Mesodermal cell (in vitro differentiated cells): ENCODE measurements at regions not wholly inside any gene's neighbourhood (a gene's known extent, or its start where the extent isn't known, plus 50 kb on each side); places are given as distances from the start of the nearest gene placed in this dataset.
A peak's percentile ranks its signal among the peaks of the same experiment; 100 is the strongest.

Experiments
- H3K27ac ChIP-seq: 2 replicates; pipeline ENCODE4 v1.7.0; 2013; ENCODE audit warnings: mild to moderate bottlenecking, low read depth, low read length, moderate library complexity; ENCODE audit not compliant: severe bottlenecking
- H3K36me3 ChIP-seq: 2 replicates; pipeline ENCODE4 v1.7.1; 2013; ENCODE audit warnings: mild to moderate bottlenecking, low read length, moderate library complexity; ENCODE audit not compliant: control insufficient read depth, insufficient read depth
- H3K4me1 ChIP-seq: one replicate; pipeline ENCODE4 v1.7.1; 2013; ENCODE audit warnings: mild to moderate bottlenecking, low read length; ENCODE audit not compliant: insufficient read depth, control insufficient read depth, poor library complexity, severe bottlenecking
- H3K4me3 ChIP-seq: 2 replicates; pipeline ENCODE4 v1.7.0; 2013; ENCODE audit warnings: low read length, control low read depth, mild to moderate bottlenecking; ENCODE audit not compliant: insufficient read depth, poor library complexity, severe bottlenecking; ENCODE audit errors: extremely low read depth
- H3K9me3 ChIP-seq: 2 replicates; pipeline ENCODE4 v1.7.1; 2013; ENCODE audit warnings: mild to moderate bottlenecking, low read length, moderate library complexity; ENCODE audit not compliant: control insufficient read depth
- WGBS, 2 experiments: methylation state at CpG; one replicate each; pipeline ENCODE4 v1.1.5; 2013; ENCODE audit warnings: missing lambda C conversion rate in 2 of 2; ENCODE audit not compliant: insufficient coverage in 2 of 2; 5-methylcytosine and 5-hydroxymethylcytosine counted together

GRCh38 chr17:71412803-71413202 lies 708.0 kb upstream of the SOX9 start:
- Histone ChIP-seq H3K4me3 (no peak overlapping the region), H3K27ac (peak overlapping the region; percentile 83), H3K36me3 (no peaks in the 10 kb centered on the region), H3K9me3 (no peaks in the 10 kb centered on the region), H3K4me1 (peaks cover 14% of the 10 kb centered on the region)
- 77 to 82% methylated on average over 4 to 5 of the region's 5 CpGs for WGBS, 2 experiments

DNA sequence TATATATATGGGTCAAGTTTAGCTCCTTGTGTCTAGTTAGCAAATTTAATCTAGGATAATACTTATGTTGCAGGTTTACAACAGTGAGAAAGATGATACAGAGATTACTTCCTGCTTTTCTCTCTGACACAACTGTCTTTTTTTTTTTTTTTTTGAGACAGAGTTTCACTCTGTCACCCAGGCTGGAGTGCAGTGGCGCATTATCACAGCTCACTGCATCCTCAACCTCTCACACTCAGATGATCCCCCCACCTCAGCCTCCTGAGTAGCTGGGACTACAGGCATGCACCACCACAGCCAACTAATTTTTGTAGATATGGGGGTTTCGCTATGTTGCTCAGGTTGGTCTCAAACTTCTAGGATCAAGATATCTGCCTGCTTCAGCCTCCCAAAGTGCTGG lies 706.9 kb upstream of the SOX9 start:
- H3K27ac ChIP-seq: no peak overlapping the region
- WGBS, 2 experiments: 100% methylated on average over 1 of the region's 2 CpGs; no CpG with 5 or more reads in 1 of the 2 experiments
- H3K9me3 ChIP-seq: peaks cover 10% of the 10 kb centered on the region
- no peak overlapping the region for H3K4me3 ChIP-seq
- no peaks in the 10 kb centered on the region for H3K36me3 ChIP-seq
- peaks cover 14% of the 10 kb centered on the region for H3K4me1 ChIP-seq

DNA sequence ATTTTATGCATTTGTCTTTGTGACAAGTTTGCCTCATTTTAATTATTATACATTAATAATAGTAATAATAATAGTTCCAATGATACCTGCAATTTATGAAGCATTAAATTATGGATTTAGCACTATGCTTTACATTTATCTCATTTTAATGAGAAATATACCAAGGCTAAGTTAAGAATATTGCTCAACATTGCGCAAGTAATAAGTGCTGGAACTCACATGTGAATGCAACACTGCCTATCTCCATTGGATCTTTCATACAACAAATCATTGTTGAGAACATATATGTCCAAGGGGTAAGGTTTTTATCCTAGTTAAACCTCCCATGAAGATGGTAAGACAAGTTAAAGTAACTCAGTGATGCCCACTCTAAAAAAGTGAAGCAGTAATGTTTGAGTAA lies 703.7 kb upstream of the SOX9 start:
- Histone ChIP-seq H3K4me1 (peaks cover 14% of the 10 kb centered on the region), H3K4me3 (no peak overlapping the region), H3K27ac (no peak overlapping the region), H3K36me3 (no peaks in the 10 kb centered on the region), H3K9me3 (peaks cover 12% of the 10 kb centered on the region)
- no CpG with 5 or more reads among the region's 1 CpG for WGBS, 2 experiments

DNA sequence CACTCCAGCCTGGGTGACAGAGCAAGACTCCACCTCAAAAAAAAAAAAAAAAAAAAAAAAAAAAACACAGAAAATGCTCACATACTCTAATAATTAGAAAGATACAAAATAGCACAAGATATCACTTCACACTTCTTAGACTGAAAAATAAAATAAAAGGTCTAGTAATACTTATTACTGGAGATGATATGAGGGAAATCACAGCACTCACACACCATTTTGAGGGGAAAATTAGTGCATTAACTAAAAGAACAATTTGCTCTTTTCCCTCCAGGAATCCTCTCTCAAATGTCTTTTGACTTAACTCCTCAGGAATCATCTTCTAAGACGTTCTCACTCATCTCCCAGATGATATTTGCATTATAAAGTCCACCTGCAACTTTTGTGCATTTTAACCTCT lies 697.9 kb upstream of the SOX9 start:
- H3K27ac ChIP-seq: no peak overlapping the region
- peaks cover 5% of the 10 kb centered on the region for H3K4me1 ChIP-seq
- no peak overlapping the region for H3K4me3 ChIP-seq
- H3K36me3 ChIP-seq: no peaks in the 10 kb centered on the region
- H3K9me3 ChIP-seq: peaks cover 11% of the 10 kb centered on the region
- 71 to 83% methylated on average over 1 of the region's 1 CpG for WGBS, 2 experiments

- no peak overlapping the region for H3K4me3 ChIP-seq
- H3K4me1 ChIP-seq: peaks cover 5% of the 10 kb centered on the region
- 83 to 92% methylated on average over 3 to 4 of the region's 5 CpGs for WGBS, 2 experiments
- H3K27ac ChIP-seq: no peak overlapping the region
- no peaks in the 10 kb centered on the region for H3K36me3 ChIP-seq
- H3K9me3 ChIP-seq: peaks cover 4% of the 10 kb centered on the region
These were observed 696.8 kb upstream of the SOX9 start for GRCh38 chr17:71423871-71424546.

DNA sequence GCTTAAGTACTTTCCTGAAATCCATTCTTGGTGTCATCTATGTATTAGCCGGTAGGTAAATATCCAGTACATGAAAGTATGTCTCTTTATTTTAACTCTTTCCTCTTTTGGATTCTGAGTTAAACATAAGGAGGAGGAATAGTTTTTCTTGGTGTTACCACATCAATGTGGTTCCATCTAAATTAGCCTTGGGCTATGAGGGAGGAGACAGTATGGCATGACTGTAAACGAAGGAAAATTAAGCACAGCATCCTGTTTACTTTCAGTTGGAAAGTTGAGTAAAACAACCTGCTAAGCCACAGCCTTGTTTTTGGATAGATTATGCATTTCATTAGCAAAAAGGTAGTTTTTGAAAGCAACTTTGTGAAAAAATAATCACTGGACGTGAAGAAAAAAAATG lies 693.0 kb upstream of the SOX9 start:
- 80 to 100% methylated on average over 1 of the region's 3 CpGs for WGBS, 2 experiments
- Histone ChIP-seq H3K9me3 (peaks cover 3% of the 10 kb centered on the region), H3K27ac (no peak overlapping the region), H3K36me3 (no peaks in the 10 kb centered on the region), H3K4me1 (peaks cover 5% of the 10 kb centered on the region), H3K4me3 (no peak overlapping the region)

GRCh38 chr17:71428897-71429296 lies 691.9 kb upstream of the SOX9 start:
- Histone ChIP-seq H3K9me3 (peaks cover 3% of the 10 kb centered on the region), H3K4me3 (no peak overlapping the region), H3K4me1 (peaks cover 4% of the 10 kb centered on the region), H3K36me3 (no peaks in the 10 kb centered on the region), H3K27ac (no peak overlapping the region)

DNA sequence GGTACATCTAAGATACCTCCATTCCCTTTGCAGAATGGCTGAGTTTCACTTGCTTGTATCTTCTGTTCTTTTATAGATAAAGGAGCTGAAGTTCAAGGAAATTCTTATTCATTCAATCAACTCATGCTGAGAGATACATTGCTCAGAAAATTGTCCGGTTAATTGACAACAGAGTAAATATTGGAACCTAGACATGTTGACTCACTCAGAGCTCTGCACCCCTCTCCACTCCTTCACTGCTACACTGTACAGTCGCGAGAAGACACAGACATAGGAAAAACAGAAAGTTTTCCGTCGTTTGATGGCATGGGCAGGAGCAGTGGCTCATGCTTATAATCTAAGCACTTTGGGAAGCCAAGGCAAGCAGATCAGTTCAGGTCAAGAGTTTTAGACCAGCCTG lies 690.5 kb upstream of the SOX9 start:
- Histone ChIP-seq H3K4me1 (no peaks in the 10 kb centered on the region), H3K27ac (no peak overlapping the region), H3K9me3 (peaks cover 3% of the 10 kb centered on the region), H3K4me3 (no peak overlapping the region), H3K36me3 (no peaks in the 10 kb centered on the region)
- WGBS, 2 experiments: 95 to 98% methylated on average over 5 of the region's 5 CpGs

- Histone ChIP-seq H3K36me3 (no peaks in the 10 kb centered on the region), H3K27ac (no peak overlapping the region), H3K4me1 (no peaks in the 10 kb centered on the region), H3K4me3 (no peak overlapping the region), H3K9me3 (peaks cover 3% of the 10 kb centered on the region)
- WGBS, 2 experiments: 93% methylated on average over 2 of the region's 2 CpGs; no CpG with 5 or more reads in 1 of the 2 experiments
These were observed 689.7 kb upstream of the SOX9 start for GRCh38 chr17:71431146-71431545.

DNA sequence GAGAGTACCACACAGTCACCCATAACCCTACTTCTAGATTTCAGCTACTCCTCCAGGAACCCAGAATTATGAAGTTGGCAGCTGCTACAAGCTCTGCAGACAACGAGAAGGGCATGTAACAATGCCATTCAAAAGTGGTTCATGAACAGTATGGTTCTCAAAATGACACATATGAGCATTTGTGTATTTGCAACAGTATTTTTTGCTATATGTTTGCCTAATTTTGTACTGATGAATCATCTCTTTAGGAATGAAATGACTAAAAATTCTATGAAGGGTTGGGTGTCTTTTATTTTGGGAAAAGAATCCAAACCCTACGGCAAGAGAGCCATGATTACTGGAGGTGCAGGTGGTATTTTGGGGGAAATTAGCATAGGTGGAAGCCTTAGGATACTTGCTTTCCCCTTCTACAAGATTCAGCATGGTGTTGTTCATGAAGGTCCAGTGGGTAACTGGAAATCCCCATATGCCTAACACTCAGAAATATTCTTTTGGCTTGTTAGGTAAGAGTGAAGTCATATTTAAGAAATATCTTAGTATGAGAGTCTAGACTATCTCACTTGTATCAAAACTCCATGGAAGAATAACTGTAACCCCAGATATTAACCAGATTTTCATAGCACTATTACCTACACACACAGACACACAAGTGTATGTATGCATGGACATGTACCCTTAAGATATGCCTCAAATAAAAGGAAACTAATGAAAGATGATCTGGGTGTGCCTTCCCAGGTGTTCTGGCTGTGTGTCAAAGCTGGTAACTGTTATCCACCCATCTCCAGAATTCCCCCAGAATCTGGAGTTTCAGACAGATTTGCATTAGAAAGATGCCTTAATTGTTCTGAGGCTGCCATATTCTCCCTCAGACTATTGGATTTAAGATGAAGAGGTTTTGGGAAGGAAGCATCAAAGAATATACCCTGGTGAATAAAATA lies 688.2 kb upstream of the SOX9 start:
- WGBS, 2 experiments: 94 to 100% methylated on average over 1 to 2 of the region's 2 CpGs
- no peaks in the 10 kb centered on the region for H3K36me3 ChIP-seq
- no peak overlapping the region for H3K4me3 ChIP-seq
- peaks cover 3% of the 10 kb centered on the region for H3K9me3 ChIP-seq
- no peak overlapping the region for H3K27ac ChIP-seq
- peaks cover 2% of the 10 kb centered on the region for H3K4me1 ChIP-seq

DNA sequence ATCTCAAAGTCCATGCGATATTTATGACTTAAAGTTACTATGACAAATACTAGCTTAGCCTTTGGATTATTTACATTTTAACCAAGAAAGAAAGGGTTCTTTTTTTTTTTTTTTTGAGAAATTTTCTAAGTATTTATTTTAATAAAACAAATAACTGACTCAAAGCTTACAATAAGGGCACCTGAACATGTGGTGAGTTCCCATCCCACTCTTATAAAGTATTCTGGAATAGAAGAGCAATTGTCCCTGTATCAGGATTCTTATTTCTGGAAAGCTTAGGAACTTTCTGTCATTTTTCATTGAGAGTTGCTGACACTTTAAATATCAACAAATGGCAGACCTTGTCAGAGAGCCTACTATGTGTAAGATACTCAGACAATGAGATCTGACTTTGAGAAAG lies 686.1 kb upstream of the SOX9 start:
- H3K4me3 ChIP-seq: no peak overlapping the region
- no peaks in the 10 kb centered on the region for H3K9me3 ChIP-seq
- H3K4me1 ChIP-seq: peaks cover 19% of the 10 kb centered on the region
- H3K36me3 ChIP-seq: no peaks in the 10 kb centered on the region
- no peak overlapping the region for H3K27ac ChIP-seq
- WGBS, 2 experiments: no CpG with 5 or more reads among the region's 1 CpG
